Thyroid gland (tissue), 4 donors: ENCODE measurements at regions not wholly inside any gene's neighbourhood (a gene's known extent, or its start where the extent isn't known, plus 50 kb on each side); places are given as distances from the start of the nearest gene placed in this dataset.

Source experiments
- POLR2A ChIP-seq, 2 donors: fragments of 450-650 bp; IDR thresholded peaks; one replicate each; pipeline ENCODE4 v1.6.1; 2017; ENCODE audit warnings: antibody characterized with exemption in 2 of 2, mild to moderate bottlenecking in 2 of 2, moderate library complexity in 1 of 2
- TF ChIP-seq, protein P1 (sequence below), 6 experiments: fragments of 200-600 bp in 3 of 6; fragments of 450-650 bp in 3 of 6; sonication (generic) in 3 of 6; IDR thresholded peaks; one replicate each; pipeline ENCODE4 v1.5.1; 2016 to 2019; ENCODE audit warnings: antibody characterized with exemption in 6 of 6, mild to moderate bottlenecking in 2 of 6, inconsistent platforms in 1 of 6, moderate library complexity in 1 of 6

- TF ChIP-seq, protein P1, sequence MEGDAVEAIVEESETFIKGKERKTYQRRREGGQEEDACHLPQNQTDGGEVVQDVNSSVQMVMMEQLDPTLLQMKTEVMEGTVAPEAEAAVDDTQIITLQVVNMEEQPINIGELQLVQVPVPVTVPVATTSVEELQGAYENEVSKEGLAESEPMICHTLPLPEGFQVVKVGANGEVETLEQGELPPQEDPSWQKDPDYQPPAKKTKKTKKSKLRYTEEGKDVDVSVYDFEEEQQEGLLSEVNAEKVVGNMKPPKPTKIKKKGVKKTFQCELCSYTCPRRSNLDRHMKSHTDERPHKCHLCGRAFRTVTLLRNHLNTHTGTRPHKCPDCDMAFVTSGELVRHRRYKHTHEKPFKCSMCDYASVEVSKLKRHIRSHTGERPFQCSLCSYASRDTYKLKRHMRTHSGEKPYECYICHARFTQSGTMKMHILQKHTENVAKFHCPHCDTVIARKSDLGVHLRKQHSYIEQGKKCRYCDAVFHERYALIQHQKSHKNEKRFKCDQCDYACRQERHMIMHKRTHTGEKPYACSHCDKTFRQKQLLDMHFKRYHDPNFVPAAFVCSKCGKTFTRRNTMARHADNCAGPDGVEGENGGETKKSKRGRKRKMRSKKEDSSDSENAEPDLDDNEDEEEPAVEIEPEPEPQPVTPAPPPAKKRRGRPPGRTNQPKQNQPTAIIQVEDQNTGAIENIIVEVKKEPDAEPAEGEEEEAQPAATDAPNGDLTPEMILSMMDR (IDR thresholded peaks at IDR 0.05), result no peak
- TF ChIP-seq POLR2A (IDR thresholded peaks at IDR 0.05), result no peak
These were observed 59.2 kb upstream of the FZD7 start for GRCh38 chr2:201974171-201975100.
